ENCODE measurements at regions not wholly inside any gene's neighbourhood (a gene's known extent, or its start where the extent isn't known, plus 50 kb on each side); places are given as distances from the start of the nearest gene placed in this dataset.

DNA sequence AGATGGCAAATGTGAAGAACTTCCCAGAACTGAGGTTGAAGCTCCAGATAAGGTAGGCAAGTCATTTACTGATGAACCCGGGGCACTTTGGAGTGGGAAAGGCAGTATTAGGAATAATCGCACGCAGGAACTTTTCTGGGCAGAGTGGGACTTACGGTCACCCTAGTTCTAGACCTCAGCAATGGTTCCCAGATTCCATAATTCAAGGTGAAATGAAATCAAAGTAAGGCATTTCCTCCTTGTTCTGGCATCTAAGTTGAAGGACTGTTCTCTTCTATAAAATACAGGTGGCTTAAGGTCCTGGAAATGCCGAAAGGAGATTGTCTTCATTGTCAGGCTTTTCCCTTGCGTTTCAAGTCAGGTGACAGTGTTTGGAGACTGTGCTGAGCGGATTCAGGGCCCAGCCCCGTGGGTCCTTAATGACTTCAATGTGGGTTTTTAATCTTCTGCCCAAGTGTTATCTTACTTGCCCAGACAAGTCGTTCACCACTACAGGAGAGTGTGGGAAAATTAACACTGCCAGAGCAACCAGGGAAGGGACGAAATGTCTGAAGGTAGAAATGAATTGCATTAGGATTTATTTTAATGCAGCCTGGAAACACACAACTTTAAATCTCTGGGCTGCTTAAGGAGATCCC, 52.1 kb upstream of the STOX2 start:
- Histone ChIP-seq H3K9me3 (ENCODE audit: low read length) (no peaks in the 10 kb centered on the region), H4K20me1 (ENCODE audit: insufficient read depth, low read length) (no peaks in the 10 kb centered on the region), H3K4me1 (ENCODE audit: insufficient read depth, low read length) (no peaks in the 10 kb centered on the region), H3K27me3 (ENCODE audit: control insufficient read depth in 1 of 2, insufficient read depth in 2 of 2, low read length in 2 of 2) (peaks cover 0 to 11% of the 10 kb centered on the region in 2 experiments; a peak in 1 of 5 replicates), H3K27ac (ENCODE audit: extremely low read length, insufficient read depth, low read length) (no peak overlapping the region), H3K79me2 (ENCODE audit: insufficient read depth, low read length) (no peaks in the 10 kb centered on the region), H3K4me3 (replicated peaks in 1 of 3; ENCODE audit: insufficient read depth in 1 of 3, low read depth in 2 of 3, low read length in 3 of 3) (no peak overlapping the region), H3K9ac (ENCODE audit: insufficient read depth, low read depth, low read length) (no peak overlapping the region), H2AFZ (ENCODE audit: low read length) (no peak overlapping the region), H3K4me2 (ENCODE audit: low read depth, low read length) (no peak overlapping the region), H3K36me3 (replicated peaks in 1 of 2; ENCODE audit: control insufficient read depth in 1 of 2, insufficient read depth in 2 of 2, low read length in 2 of 2) (no peaks in the 10 kb centered on the region)
- intact Hi-C loops (cut with micrococcal nuclease; ENCODE audit: unreplicated experiment): no loop called here
- WGBS (ENCODE audit: low lambda C conversion rate): 43% methylated on average over 10 of the region's 10 CpGs
- FAIRE-seq: no peak
- in situ Hi-C loops (cut with HindIII; ENCODE audit: extremely low pct_ligation_motif_present, low pct_unique_long_range_greater_than_20kb): no loop called here
- CTCF ChIA-PET (ENCODE audit: low intra/inter-chr PET ratio, low total read pairs): no interaction called here
- TF ChIP-seq GATA4 (IDR thresholded peaks at IDR 0.05; ENCODE audit: borderline replicate concordance, low read depth): no peak
- no TSS peak for BruUV-seq (replicated peaks)
- DNase-seq (ENCODE audit: low spot score): no peak
- ATAC-seq: no peak
- POLR2A ChIA-PET: no interaction called here

DNA sequence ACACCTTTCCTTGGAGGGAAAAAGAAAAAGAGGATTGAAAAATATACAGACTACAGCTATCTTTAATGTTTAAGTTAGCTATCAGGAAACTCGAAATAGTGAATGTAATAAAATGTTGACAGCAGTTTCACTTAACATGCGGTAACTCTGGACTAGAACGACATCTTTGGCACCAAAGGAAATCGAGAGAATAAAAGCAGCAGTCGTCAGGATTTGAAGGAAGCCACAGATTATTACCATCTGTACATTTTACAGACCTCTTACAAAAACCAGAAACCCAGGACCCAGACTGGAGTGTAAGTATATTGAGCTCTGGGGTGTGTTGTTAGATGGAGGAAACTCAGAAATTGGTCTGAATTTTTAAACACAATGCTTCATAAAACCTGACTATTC, 51.6 kb upstream of the STOX2 start:
- ChIA-PET POLR2A (no interaction called here), CTCF (ENCODE audit: low intra/inter-chr PET ratio, low total read pairs) (no interaction called here)
- H3K4me1 ChIP-seq (ENCODE audit: insufficient read depth, low read length): no peaks in the 10 kb centered on the region
- H4K20me1 ChIP-seq (ENCODE audit: insufficient read depth, low read length): no peaks in the 10 kb centered on the region
- no peaks in the 10 kb centered on the region for H3K36me3 ChIP-seq (replicated peaks in 1 of 2; ENCODE audit: control insufficient read depth in 1 of 2, insufficient read depth in 2 of 2, low read length in 2 of 2)
- no peaks in the 10 kb centered on the region for H3K79me2 ChIP-seq (ENCODE audit: insufficient read depth, low read length)
- ATAC-seq (no peak), DNase-seq (ENCODE audit: low spot score) (no peak), FAIRE-seq (no peak)
- no peak overlapping the region for H2AFZ ChIP-seq (ENCODE audit: low read length)
- in situ Hi-C loops (cut with HindIII; ENCODE audit: extremely low pct_ligation_motif_present, low pct_unique_long_range_greater_than_20kb) (no loop called here), intact Hi-C loops (cut with micrococcal nuclease; ENCODE audit: unreplicated experiment) (no loop called here)
- no peaks in the 10 kb centered on the region for H3K9me3 ChIP-seq (ENCODE audit: low read length)
- BruUV-seq (replicated peaks): no TSS peak
- no peak overlapping the region for H3K27ac ChIP-seq (ENCODE audit: extremely low read length, insufficient read depth, low read length)
- no peak overlapping the region for H3K4me2 ChIP-seq (ENCODE audit: low read depth, low read length)
- H3K27me3 ChIP-seq (ENCODE audit: control insufficient read depth in 1 of 2, insufficient read depth in 2 of 2, low read length in 2 of 2): peaks cover 0 to 11% of the 10 kb centered on the region in 2 experiments; a peak in 1 of 5 replicates
- WGBS (ENCODE audit: low lambda C conversion rate): 31% methylated on average over 5 of the region's 5 CpGs
- H3K9ac ChIP-seq (ENCODE audit: insufficient read depth, low read depth, low read length): no peak overlapping the region
- H3K4me3 ChIP-seq (replicated peaks in 1 of 3; ENCODE audit: insufficient read depth in 1 of 3, low read depth in 2 of 3, low read length in 3 of 3): no peak overlapping the region
- TF ChIP-seq NFE2L1 (CRISPR knock-in tag; IDR thresholded peaks at IDR 0.05; ENCODE audit: borderline replicate concordance) (no peak), TEAD3 (CRISPR knock-in tag; optimal IDR thresholded peaks at IDR 0.05; ENCODE audit: borderline replicate concordance) (no peak), KLF11 (CRISPR knock-in tag; IDR thresholded peaks at IDR 0.05) (no peak), POLR2G (IDR thresholded peaks at IDR 0.05; ENCODE audit: low read depth, low read length) (no peak), TRAFD1 (CRISPR knock-in tag; IDR thresholded peaks at IDR 0.05; ENCODE audit: borderline replicate concordance) (no peak), ZNF83 (CRISPR knock-in tag; IDR thresholded peaks at IDR 0.05; ENCODE audit: borderline replicate concordance) (no peak), MXD3 (CRISPR knock-in tag; IDR thresholded peaks at IDR 0.05) (no peak), TBX3 (IDR thresholded peaks at IDR 0.05; ENCODE audit: borderline replicate concordance) (no peak), GTF2F1 (IDR thresholded peaks at IDR 0.05; ENCODE audit: low read length) (no peak), ZNF550 (CRISPR knock-in tag; IDR thresholded peaks at IDR 0.05; ENCODE audit: borderline replicate concordance) (no peak), ARNTL (CRISPR knock-in tag; IDR thresholded peaks at IDR 0.05) (no peak)
- TF ChIP-seq, protein P1, sequence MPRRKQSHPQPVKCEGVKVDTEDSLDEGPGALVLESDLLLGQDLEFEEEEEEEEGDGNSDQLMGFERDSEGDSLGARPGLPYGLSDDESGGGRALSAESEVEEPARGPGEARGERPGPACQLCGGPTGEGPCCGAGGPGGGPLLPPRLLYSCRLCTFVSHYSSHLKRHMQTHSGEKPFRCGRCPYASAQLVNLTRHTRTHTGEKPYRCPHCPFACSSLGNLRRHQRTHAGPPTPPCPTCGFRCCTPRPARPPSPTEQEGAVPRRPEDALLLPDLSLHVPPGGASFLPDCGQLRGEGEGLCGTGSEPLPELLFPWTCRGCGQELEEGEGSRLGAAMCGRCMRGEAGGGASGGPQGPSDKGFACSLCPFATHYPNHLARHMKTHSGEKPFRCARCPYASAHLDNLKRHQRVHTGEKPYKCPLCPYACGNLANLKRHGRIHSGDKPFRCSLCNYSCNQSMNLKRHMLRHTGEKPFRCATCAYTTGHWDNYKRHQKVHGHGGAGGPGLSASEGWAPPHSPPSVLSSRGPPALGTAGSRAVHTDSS (CRISPR knock-in tag; conservative IDR thresholded peaks at IDR 0.05): no peak
- TF ChIP-seq, protein P2, sequence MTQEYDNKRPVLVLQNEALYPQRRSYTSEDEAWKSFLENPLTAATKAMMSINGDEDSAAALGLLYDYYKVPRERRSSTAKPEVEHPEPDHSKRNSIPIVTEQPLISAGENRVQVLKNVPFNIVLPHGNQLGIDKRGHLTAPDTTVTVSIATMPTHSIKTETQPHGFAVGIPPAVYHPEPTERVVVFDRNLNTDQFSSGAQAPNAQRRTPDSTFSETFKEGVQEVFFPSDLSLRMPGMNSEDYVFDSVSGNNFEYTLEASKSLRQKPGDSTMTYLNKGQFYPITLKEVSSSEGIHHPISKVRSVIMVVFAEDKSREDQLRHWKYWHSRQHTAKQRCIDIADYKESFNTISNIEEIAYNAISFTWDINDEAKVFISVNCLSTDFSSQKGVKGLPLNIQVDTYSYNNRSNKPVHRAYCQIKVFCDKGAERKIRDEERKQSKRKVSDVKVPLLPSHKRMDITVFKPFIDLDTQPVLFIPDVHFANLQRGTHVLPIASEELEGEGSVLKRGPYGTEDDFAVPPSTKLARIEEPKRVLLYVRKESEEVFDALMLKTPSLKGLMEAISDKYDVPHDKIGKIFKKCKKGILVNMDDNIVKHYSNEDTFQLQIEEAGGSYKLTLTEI (CRISPR knock-in tag; conservative IDR thresholded peaks at IDR 0.05): no peak

Measured in HepG2 (cell line).